Activated T-helper 9 cell treated with anti-CD3 and anti-CD28 coated beads, Interleukin-2, amount 50 U/mL, for 16 hours (primary cell): ENCODE measurements at regions not wholly inside any gene's neighbourhood (a gene's known extent, or its start where the extent isn't known, plus 50 kb on each side); places are given as distances from the start of the nearest gene placed in this dataset.

Experiments used
- DNase-seq: peaks from one replicate; pipeline ENCODE4 v3.0.0-alpha.2; 2020; ENCODE audit warnings: low read depth

- DNase-seq: no peak
Observed at GRCh38 chr16:85362443-85362842, 250.2 kb upstream of the CIBAR2 start.

- DNase-seq: no peak
Observed at GRCh38 chr16:85363427-85363826, 249.7 kb upstream of the GSE1 start.

GRCh38 chr16:85363881-85364280 lies 249.2 kb upstream of the GSE1 start:
- no peak for DNase-seq

GRCh38 chr16:85364323-85365040 lies 248.6 kb upstream of the GSE1 start:
- DNase-seq: no peak

GRCh38 chr16:85365120-85365519 lies 248.0 kb upstream of the GSE1 start:
- no peak for DNase-seq

GRCh38 chr16:85366031-85366763 lies 246.9 kb upstream of the GSE1 start:
- no peak for DNase-seq

GRCh38 chr16:85367485-85367884 lies 245.6 kb upstream of the GSE1 start:
- DNase-seq: no peak

GRCh38 chr16:85369060-85369459 lies 244.1 kb upstream of the GSE1 start:
- DNase-seq: no peak

- DNase-seq: peak; percentile 6
Observed at GRCh38 chr16:85369741-85370528, 243.2 kb upstream of the GSE1 start.

- no peak for DNase-seq
Observed at GRCh38 chr16:85370543-85370880, 242.6 kb upstream of the GSE1 start.

- no peak for DNase-seq
Observed at GRCh38 chr16:85370881-85371651, 242.1 kb upstream of the GSE1 start.

- no peak for DNase-seq
Observed at GRCh38 chr16:85371948-85372347, 241.2 kb upstream of the GSE1 start.

- DNase-seq: no peak
Observed at GRCh38 chr16:85372627-85373372, 240.3 kb upstream of the GSE1 start.

- no peak for DNase-seq
Observed at GRCh38 chr16:85373741-85374570, 239.2 kb upstream of the GSE1 start.

GRCh38 chr16:85374571-85374872 lies 238.6 kb upstream of the GSE1 start:
- DNase-seq: no peak

- no peak for DNase-seq
Observed at GRCh38 chr16:85375282-85375681, 237.8 kb upstream of the GSE1 start.

GRCh38 chr16:85376292-85377095 lies 236.6 kb upstream of the GSE1 start:
- no peak for DNase-seq

GRCh38 chr16:85377388-85378144 lies 235.6 kb upstream of the GSE1 start:
- no peak for DNase-seq
